Right kidney (tissue), 1 donor: ENCODE measurements at regions not wholly inside any gene's neighbourhood (a gene's known extent, or its start where the extent isn't known, plus 50 kb on each side); places are given as distances from the start of the nearest gene placed in this dataset.

Experiments
- DNase-seq: peaks from one replicate; pipeline ENCODE4 v3.0.0-alpha.2; 2016

- no peak for DNase-seq
Observed at GRCh38 chr10:88172159-88172558, 308.7 kb downstream of the PTEN start.

GRCh38 chr10:88174391-88174790, 311.0 kb downstream of the PTEN start:
- DNase-seq = no peak

- DNase-seq = no peak
Observed at GRCh38 chr10:88178758-88179157, 315.3 kb downstream of the PTEN start.

GRCh38 chr10:88179831-88180230, 316.4 kb downstream of the PTEN start:
- DNase-seq = no peak

- no peak for DNase-seq
Observed at GRCh38 chr10:88181902-88182600, 318.6 kb downstream of the PTEN start.

- DNase-seq = no peak
Observed at GRCh38 chr10:88182601-88182930, 319.1 kb downstream of the PTEN start.

GRCh38 chr10:88184543-88185297, 321.3 kb downstream of the PTEN start:
- no peak for DNase-seq

GRCh38 chr10:88185830-88186229, 322.4 kb downstream of the PTEN start:
- DNase-seq = no peak

- no peak for DNase-seq
Observed at GRCh38 chr10:88186335-88186734, 322.9 kb downstream of the PTEN start.

GRCh38 chr10:88187472-88187871, 324.0 kb downstream of the PTEN start:
- DNase-seq = no peak

GRCh38 chr10:88190123-88190522, 326.7 kb downstream of the PTEN start:
- DNase-seq = no peak

GRCh38 chr10:88190540-88191235, 327.3 kb downstream of the PTEN start:
- no peak for DNase-seq

GRCh38 chr10:88193018-88193417, 329.6 kb downstream of the PTEN start:
- no peak for DNase-seq

- DNase-seq = no peak
Observed at GRCh38 chr10:88194041-88194887, 330.8 kb downstream of the PTEN start.

- DNase-seq = no peak
Observed at GRCh38 chr10:88194961-88195367, 331.5 kb downstream of the PTEN start.

GRCh38 chr10:88195841-88196240, 332.4 kb downstream of the PTEN start:
- DNase-seq = no peak

- DNase-seq = no peak
Observed at GRCh38 chr10:88196291-88196690, 332.9 kb downstream of the PTEN start.

- no peak for DNase-seq
Observed at GRCh38 chr10:88198023-88198422, 334.6 kb downstream of the PTEN start.

GRCh38 chr10:88200312-88201032, 337.0 kb downstream of the PTEN start:
- DNase-seq = no peak

GRCh38 chr10:88205842-88206446, 342.5 kb downstream of the PTEN start:
- no peak for DNase-seq

GRCh38 chr10:88207121-88207546, 343.7 kb downstream of the PTEN start:
- no peak for DNase-seq
